Nephron progenitor cell (in vitro differentiated cells): ENCODE measurements at regions not wholly inside any gene's neighbourhood (a gene's known extent, or its start where the extent isn't known, plus 50 kb on each side); places are given as distances from the start of the nearest gene placed in this dataset.

Experiments used
- DNase-seq: peaks from one replicate; pipeline ENCODE4 v3.0.0; 2021
- H3K27ac Mint-ChIP-seq: 2 replicates; pipeline ENCODE4 v1.8.0; 2021; ENCODE audit warnings: mild to moderate bottlenecking, moderate library complexity, mixed read lengths
- H3K27me3 Mint-ChIP-seq: 2 replicates; pipeline ENCODE4 v1.8.0; 2021; ENCODE audit warnings: mild to moderate bottlenecking, low read depth, mixed read lengths; ENCODE audit not compliant: poor library complexity
- H3K36me3 Mint-ChIP-seq: 2 replicates; pipeline ENCODE4 v1.8.0; 2021; ENCODE audit warnings: low read depth, mixed read lengths
- H3K4me1 Mint-ChIP-seq: 2 replicates; pipeline ENCODE4 v1.8.0; 2021; ENCODE audit warnings: mixed read lengths
- H3K4me3 Mint-ChIP-seq: 2 replicates; pipeline ENCODE4 v1.8.0; 2021; ENCODE audit warnings: mild to moderate bottlenecking, moderate library complexity, mixed read lengths
- H3K9me3 Mint-ChIP-seq: 2 replicates; pipeline ENCODE4 v1.8.0; 2021; ENCODE audit warnings: mild to moderate bottlenecking, moderate library complexity, mixed read lengths
- CTCF ChIP-seq: fragments of 200-600 bp; sonication (generic); IDR thresholded peaks from 2 replicates; pipeline ENCODE4 v1.5.0; 2021; ENCODE audit warnings: antibody characterized with exemption

GRCh38 chr2:75788154-75788553 is 77.4 kb upstream of the GCFC2 start:
- Mint-ChIP-seq H3K4me1 (peaks cover 13% of the 10 kb centered on the region), H3K4me3 (no peak overlapping the region), H3K36me3 (no peaks in the 10 kb centered on the region), H3K27ac (no peak overlapping the region), H3K9me3 (no peaks in the 10 kb centered on the region), H3K27me3 (no peaks in the 10 kb centered on the region)
- no peak for TF ChIP-seq CTCF
- DNase-seq, result no peak

GRCh38 chr2:75787532-75788132 is 76.9 kb upstream of the GCFC2 start:
- H3K27ac Mint-ChIP-seq, result no peak overlapping the region
- TF ChIP-seq CTCF, result peak; percentile 60
- no peaks in the 10 kb centered on the region for H3K36me3 Mint-ChIP-seq
- H3K4me3 Mint-ChIP-seq, result no peak overlapping the region
- no peaks in the 10 kb centered on the region for H3K9me3 Mint-ChIP-seq
- no peak for DNase-seq
- no peaks in the 10 kb centered on the region for H3K27me3 Mint-ChIP-seq
- peaks cover 13% of the 10 kb centered on the region for H3K4me1 Mint-ChIP-seq

GRCh38 chr2:75775311-75775823 is 64.7 kb upstream of the GCFC2 start:
- no peak for TF ChIP-seq CTCF
- Mint-ChIP-seq H3K36me3 (no peaks in the 10 kb centered on the region), H3K27me3 (peaks cover 6% of the 10 kb centered on the region), H3K9me3 (peaks cover 13% of the 10 kb centered on the region), H3K27ac (no peak overlapping the region), H3K4me1 (peaks cover 21% of the 10 kb centered on the region), H3K4me3 (no peak overlapping the region)
- no peak for DNase-seq

- H3K9me3 Mint-ChIP-seq, result peaks cover 4% of the 10 kb centered on the region
- H3K27me3 Mint-ChIP-seq, result peaks cover 6% of the 10 kb centered on the region
- DNase-seq, result no peak
- H3K27ac Mint-ChIP-seq, result no peak overlapping the region
- no peak for TF ChIP-seq CTCF
- H3K4me1 Mint-ChIP-seq, result peaks cover 25% of the 10 kb centered on the region
- H3K36me3 Mint-ChIP-seq, result no peaks in the 10 kb centered on the region
- H3K4me3 Mint-ChIP-seq, result no peak overlapping the region
Observed at GRCh38 chr2:75772908-75773630, 62.4 kb upstream of the GCFC2 start.

- DNase-seq, result no peak
- Mint-ChIP-seq H3K9me3 (peaks cover 3% of the 10 kb centered on the region), H3K4me1 (peaks cover 18% of the 10 kb centered on the region), H3K27ac (no peak overlapping the region), H3K27me3 (no peaks in the 10 kb centered on the region), H3K36me3 (no peaks in the 10 kb centered on the region), H3K4me3 (no peak overlapping the region)
- TF ChIP-seq CTCF, result no peak
Observed at GRCh38 chr2:75765798-75766197, 55.1 kb upstream of the GCFC2 start.
